GM23338 (cell line): ENCODE measurements at regions not wholly inside any gene's neighbourhood (a gene's known extent, or its start where the extent isn't known, plus 50 kb on each side); places are given as distances from the start of the nearest gene placed in this dataset.

Experiments used
- ATAC-seq: fragments of 200-7000 bp; cut with Tn5 transposase; 3 replicates; pipeline ENCODE4 v1.9.1; 2020
- DNase-seq: peaks from one replicate; pipeline ENCODE4 v3.0.0-alpha.2; 2015; ENCODE audit warnings: low spot score
- H2AFZ ChIP-seq: fragments of 200-600 bp; sonication (generic); 2 replicates; pipeline ENCODE4 v1.8.0; 2016; ENCODE audit warnings: antibody characterized with exemption, mild to moderate bottlenecking, moderate library complexity
- H3F3A ChIP-seq: fragments of 200-600 bp; sonication (generic); replicated peaks from 2 replicates; pipeline ENCODE4 v1.8.0; 2017; ENCODE audit warnings: antibody characterized with exemption, mixed run types, low read depth
- H3K27ac ChIP-seq: fragments of 200-600 bp; sonication (generic); 2 replicates; pipeline ENCODE4 v1.6.1; 2016; ENCODE audit warnings: low read depth
- H3K27me3 ChIP-seq: fragments of 200-600 bp; sonication (generic); 2 replicates; pipeline ENCODE4 v1.8.0; 2016; ENCODE audit warnings: mild to moderate bottlenecking, mixed run types, moderate library complexity; ENCODE audit not compliant: insufficient read depth
- H3K36me3 ChIP-seq: fragments of 200-600 bp; sonication (generic); 2 replicates; pipeline ENCODE4 v1.8.0; 2016; ENCODE audit warnings: mild to moderate bottlenecking; ENCODE audit not compliant: insufficient read depth
- H3K4me1 ChIP-seq: fragments of 200-600 bp; sonication (generic); 2 replicates; pipeline ENCODE4 v1.8.0; 2016; ENCODE audit warnings: mild to moderate bottlenecking, moderate library complexity; ENCODE audit not compliant: insufficient read depth
- H3K4me2 ChIP-seq: fragments of 200-600 bp; sonication (generic); 2 replicates; pipeline ENCODE4 v1.7.1; 2017; ENCODE audit warnings: mixed run types
- H3K4me3 ChIP-seq: fragments of 200-600 bp; sonication (generic); 2 replicates; pipeline ENCODE4 v1.6.1; 2016; ENCODE audit warnings: mixed run types
- H3K79me2 ChIP-seq: fragments of 200-600 bp; sonication (generic); replicated peaks from 2 replicates; pipeline ENCODE4 v1.8.0; 2017; ENCODE audit warnings: mild to moderate bottlenecking; ENCODE audit not compliant: insufficient read depth
- H3K9me2 ChIP-seq: fragments of 200-600 bp; sonication (generic); 2 replicates; pipeline ENCODE4 v1.8.0; 2017; ENCODE audit not compliant: insufficient read depth
- H4K20me1 ChIP-seq: fragments of 200-600 bp; sonication (generic); replicated peaks from 2 replicates; pipeline ENCODE4 v1.8.0; 2017; ENCODE audit warnings: mild to moderate bottlenecking; ENCODE audit not compliant: insufficient read depth
- H3K27ac Mint-ChIP-seq: 2 replicates; pipeline ENCODE4 v1.8.0; 2020; ENCODE audit warnings: inconsistent platforms, mild to moderate bottlenecking, moderate library complexity, mixed read lengths
- H3K27me3 Mint-ChIP-seq: 3 replicates; pipeline ENCODE4 v1.8.0; 2022; ENCODE audit warnings: low read depth, mild to moderate bottlenecking, moderate library complexity, mixed read lengths, inconsistent platforms; ENCODE audit not compliant: insufficient read depth, poor library complexity
- H3K36me3 Mint-ChIP-seq: 3 replicates; pipeline ENCODE4 v1.8.0; 2021; ENCODE audit warnings: low read depth, mild to moderate bottlenecking, inconsistent platforms, moderate library complexity, mixed read lengths
- H3K4me1 Mint-ChIP-seq: 3 replicates; pipeline ENCODE4 v1.8.0; 2020; ENCODE audit warnings: mild to moderate bottlenecking, inconsistent platforms, mixed read lengths
- H3K4me3 Mint-ChIP-seq: 3 replicates; pipeline ENCODE4 v1.8.0; 2021; ENCODE audit warnings: moderate library complexity, mild to moderate bottlenecking, inconsistent platforms, mixed read lengths
- H3K9me3 Mint-ChIP-seq: 3 replicates; pipeline ENCODE4 v1.8.0; 2020; ENCODE audit warnings: moderate library complexity, mild to moderate bottlenecking, inconsistent platforms, mixed read lengths
- EZH2 ChIP-seq: fragments of 200-600 bp; sonication (generic); IDR thresholded peaks from one replicate; pipeline ENCODE4 v1.8.0; 2017; ENCODE audit warnings: antibody characterized with exemption, mild to moderate bottlenecking, low read depth; ENCODE audit not compliant: unreplicated experiment
- EZH2phosphoT487 ChIP-seq: fragments of 200-600 bp; sonication (generic); IDR thresholded peaks from one replicate; pipeline ENCODE4 v1.8.1; 2018; ENCODE audit warnings: antibody characterized with exemption; ENCODE audit not compliant: unreplicated experiment
- JUNB ChIP-seq: IDR thresholded peaks from one replicate; pipeline ENCODE4 v1.6.1; 2016; ENCODE audit warnings: antibody characterized with exemption; ENCODE audit not compliant: unreplicated experiment
- POLR2AphosphoS5 ChIP-seq: IDR thresholded peaks from 2 replicates; pipeline ENCODE4 v1.6.1; 2016; ENCODE audit warnings: antibody characterized with exemption, low read depth
- REST ChIP-seq: IDR thresholded peaks from one replicate; pipeline ENCODE4 v1.6.1; 2018; ENCODE audit warnings: antibody characterized with exemption; ENCODE audit not compliant: unreplicated experiment
- ZNF114 ChIP-seq: fragments of 250-450 bp; sonication (Bioruptor Pico); IDR thresholded peaks from 2 replicates; pipeline ENCODE4 v1.5.0; 2020; ENCODE audit warnings: mild to moderate bottlenecking, moderate library complexity
- ZNF331 ChIP-seq: fragments of 250-450 bp; sonication (Bioruptor Pico); IDR thresholded peaks from 2 replicates; pipeline ENCODE4 v1.5.0; 2020; ENCODE audit warnings: low read depth, mild to moderate bottlenecking, moderate library complexity
- ZNF462 ChIP-seq: fragments of 250-450 bp; sonication (Bioruptor Pico); IDR thresholded peaks from 2 replicates; pipeline ENCODE4 v1.5.0; 2020; ENCODE audit warnings: mild to moderate bottlenecking, moderate library complexity

- Histone ChIP-seq H4K20me1 (no peaks in the 10 kb centered on the region), H3K4me1 (peaks cover 12% of the 10 kb centered on the region), H3K27ac (no peak overlapping the region), H3K36me3 (no peaks in the 10 kb centered on the region), H2AFZ (no peak overlapping the region), H3K4me2 (no peak overlapping the region), H3K79me2 (no peaks in the 10 kb centered on the region), H3K4me3 (no peak overlapping the region), H3K9me2 (no peaks in the 10 kb centered on the region), H3F3A (no peaks in the 10 kb centered on the region), H3K27me3 (no peaks in the 10 kb centered on the region)
- no peak overlapping the region for H3K4me3 Mint-ChIP-seq
- H3K9me3 Mint-ChIP-seq, result no peaks in the 10 kb centered on the region
- no peaks in the 10 kb centered on the region for H3K36me3 Mint-ChIP-seq
- TF ChIP-seq REST, result no peak
- no peak for ATAC-seq
- peaks cover 5% of the 10 kb centered on the region; the same call in 2 of the 3 replicates for H3K4me1 Mint-ChIP-seq
- no peaks in the 10 kb centered on the region for H3K27me3 Mint-ChIP-seq
- H3K27ac Mint-ChIP-seq, result no peak overlapping the region
- DNase-seq, result no peak
These were observed 155.9 kb upstream of the SEMA3D start for GRCh38 chr7:85342781-85343180.

- Histone ChIP-seq H3K27me3 (no peaks in the 10 kb centered on the region), H3K4me3 (no peak overlapping the region), H4K20me1 (no peaks in the 10 kb centered on the region), H3K36me3 (no peaks in the 10 kb centered on the region), H3K79me2 (no peaks in the 10 kb centered on the region), H2AFZ (no peak overlapping the region), H3K9me2 (no peaks in the 10 kb centered on the region), H3K27ac (no peak overlapping the region), H3F3A (no peaks in the 10 kb centered on the region), H3K4me2 (no peak overlapping the region), H3K4me1 (peaks cover 12% of the 10 kb centered on the region)
- peak; percentile 15 for DNase-seq
- no peak for ATAC-seq
- Mint-ChIP-seq H3K9me3 (no peaks in the 10 kb centered on the region), H3K4me3 (no peak overlapping the region), H3K27me3 (no peaks in the 10 kb centered on the region), H3K27ac (no peak overlapping the region), H3K36me3 (no peaks in the 10 kb centered on the region), H3K4me1 (peaks cover 5% of the 10 kb centered on the region; the same call in 2 of the 3 replicates)
- TF ChIP-seq REST (no peak), EZH2 (no peak), ZNF462 (no peak), ZNF114 (CRISPR knock-in tag) (no peak), JUNB (no peak), ZNF331 (CRISPR knock-in tag) (no peak), EZH2phosphoT487 (no peak), POLR2AphosphoS5 (no peak)
These were observed 155.1 kb upstream of the SEMA3D start for GRCh38 chr7:85341973-85342372.
